HFF-Myc (cell line): ENCODE measurements at regions not wholly inside any gene's neighbourhood (a gene's known extent, or its start where the extent isn't known, plus 50 kb on each side); places are given as distances from the start of the nearest gene placed in this dataset.

Experiments used
- DNase-seq: peaks from one replicate; pipeline ENCODE4 v3.0.0-alpha.2; 2011; ENCODE audit warnings: low read depth; ENCODE audit errors: extremely low read depth
- H3K4me3 ChIP-seq: replicated peaks from 2 replicates; pipeline ENCODE4 v1.5.1; 2011; ENCODE audit warnings: low read depth, mild to moderate bottlenecking, control low read depth, low read length
- CTCF ChIP-seq: IDR thresholded peaks from 2 replicates; pipeline ENCODE4 v1.5.1; 2012; ENCODE audit warnings: mild to moderate bottlenecking, low read depth, low read length, control low read depth; ENCODE audit errors: missing control alignments

GRCh38 chr9:71592400-71592799 is 175.9 kb downstream of the CEMIP2 start:
- DNase-seq = no peak
- no peak for TF ChIP-seq CTCF
- no peak overlapping the region for H3K4me3 ChIP-seq

GRCh38 chr9:71590362-71590761 is 178.0 kb downstream of the CEMIP2 start:
- no peak overlapping the region for H3K4me3 ChIP-seq
- no peak for TF ChIP-seq CTCF
- no peak for DNase-seq

GRCh38 chr9:71589612-71590011 is 178.7 kb downstream of the CEMIP2 start:
- DNase-seq = no peak
- no peak for TF ChIP-seq CTCF
- no peak overlapping the region for H3K4me3 ChIP-seq

- H3K4me3 ChIP-seq = no peak overlapping the region
- DNase-seq = no peak
- no peak for TF ChIP-seq CTCF
These were observed 180.5 kb downstream of the CEMIP2 start for GRCh38 chr9:71587576-71588362.

GRCh38 chr9:71583792-71584191 is 184.5 kb downstream of the CEMIP2 start:
- no peak for TF ChIP-seq CTCF
- H3K4me3 ChIP-seq = no peak overlapping the region
- no peak for DNase-seq

- H3K4me3 ChIP-seq = no peak overlapping the region
- no peak for TF ChIP-seq CTCF
- no peak for DNase-seq
These were observed 186.0 kb downstream of the CEMIP2 start for GRCh38 chr9:71582347-71582746.

GRCh38 chr9:71581101-71581500 is 187.2 kb downstream of the CEMIP2 start:
- DNase-seq = no peak
- TF ChIP-seq CTCF = no peak
- no peak overlapping the region for H3K4me3 ChIP-seq
